CD14-positive monocyte (primary cell): ENCODE measurements at regions not wholly inside any gene's neighbourhood (a gene's known extent, or its start where the extent isn't known, plus 50 kb on each side); places are given as distances from the start of the nearest gene placed in this dataset.

Experiments used
- DNase-seq, 3 donors: peaks; one replicate each; pipeline ENCODE4 v3.0.0-alpha.2; 2011 to 2022
- H2AFZ ChIP-seq: 2 replicates; pipeline ENCODE4 v1.6.0; 2012; ENCODE audit warnings: mild to moderate bottlenecking, low read depth, low read length, inconsistent platforms; ENCODE audit not compliant: insufficient read depth, poor library complexity, severe bottlenecking
- H3K27ac ChIP-seq, 2 donors: 1 replicate in 1 of 2; 2 replicates in 1 of 2; pipeline ENCODE4 v1.5.1; 2012 to 2013; ENCODE audit warnings: low read length in 2 of 2, control low read depth in 1 of 2, inconsistent platforms in 1 of 2, low read depth in 1 of 2, mild to moderate bottlenecking in 1 of 2
- H3K27me3 ChIP-seq, 2 donors: one replicate each; pipeline versions ENCODE4 v1.6.0 to v1.6.1; 2011 to 2013; ENCODE audit warnings: low read length in 2 of 2; ENCODE audit not compliant: control insufficient read depth in 2 of 2, insufficient read depth in 2 of 2
- H3K36me3 ChIP-seq, 2 donors: replicated peaks in 1 of 2; 1 replicate in 1 of 2; 2 replicates in 1 of 2; pipeline versions ENCODE4 v1.5.1 to v1.6.1; 2012 to 2013; ENCODE audit warnings: low read length in 2 of 2, control low read depth in 1 of 2, inconsistent platforms in 1 of 2, mild to moderate bottlenecking in 1 of 2; ENCODE audit not compliant: insufficient read depth in 2 of 2, control insufficient read depth in 1 of 2
- H3K4me1 ChIP-seq, 2 donors: 1 replicate in 1 of 2; 2 replicates in 1 of 2; pipeline versions ENCODE4 v1.5.1 to v1.6.1; 2012 to 2013; ENCODE audit warnings: low read length in 2 of 2, control low read depth in 1 of 2, inconsistent platforms in 1 of 2, mild to moderate bottlenecking in 1 of 2, moderate library complexity in 1 of 2; ENCODE audit not compliant: insufficient read depth in 2 of 2, control insufficient read depth in 1 of 2
- H3K4me2 ChIP-seq: replicated peaks from 2 replicates; pipeline ENCODE3; 2012; ENCODE audit warnings: low read length, moderate library complexity, mild to moderate bottlenecking; ENCODE audit not compliant: poor library complexity, severe bottlenecking; ENCODE audit errors: extremely low read depth
- H3K4me3 ChIP-seq, 3 experiments: fragments of 200-600 bp in 1 of 3; sonication (generic) in 1 of 3; replicated peaks in 1 of 3; 1 replicate in 2 of 3; 2 replicates in 1 of 3; pipeline ENCODE4 v1.5.1; 2011 to 2013; ENCODE audit warnings: low read length in 3 of 3, mild to moderate bottlenecking in 3 of 3, control low read depth in 2 of 3, low read depth in 2 of 3, inconsistent platforms in 1 of 3, moderate library complexity in 1 of 3
- H3K79me2 ChIP-seq: 2 replicates; pipeline ENCODE4 v1.6.0; 2012; ENCODE audit warnings: mild to moderate bottlenecking, control low read depth, inconsistent platforms, low read length, moderate library complexity; ENCODE audit not compliant: insufficient read depth
- H3K9ac ChIP-seq: 2 replicates; pipeline ENCODE4 v1.6.0; 2017; ENCODE audit warnings: low read length, mild to moderate bottlenecking; ENCODE audit not compliant: insufficient read depth, poor library complexity, severe bottlenecking
- H3K9me3 ChIP-seq, 2 donors: replicated peaks in 1 of 2; 1 replicate in 1 of 2; 2 replicates in 1 of 2; pipeline versions ENCODE4 v1.5.1 to v1.6.1; 2012 to 2013; ENCODE audit warnings: low read length in 2 of 2, control low read depth in 1 of 2; ENCODE audit not compliant: control insufficient read depth in 1 of 2, insufficient read depth in 1 of 2
- H4K20me1 ChIP-seq: 2 replicates; pipeline ENCODE4 v1.6.0; 2012; ENCODE audit warnings: mild to moderate bottlenecking, low read length, control low read depth, moderate library complexity; ENCODE audit not compliant: insufficient read depth
- H3K27ac Mint-ChIP-seq, 7 donors: one replicate each; pipeline ENCODE4 v1.8.0; 2020; ENCODE audit warnings: mild to moderate bottlenecking in 7 of 7, mixed read lengths in 7 of 7, moderate library complexity in 6 of 7, inconsistent platforms in 2 of 7
- H3K27me3 Mint-ChIP-seq, 3 donors: one replicate each; pipeline ENCODE4 v1.8.0; 2021 to 2022; ENCODE audit warnings: low read depth in 3 of 3, mild to moderate bottlenecking in 3 of 3, mixed read lengths in 3 of 3, moderate library complexity in 3 of 3, inconsistent platforms in 1 of 3
- H3K36me3 Mint-ChIP-seq, 2 donors: one replicate each; pipeline ENCODE4 v1.8.0; 2020; ENCODE audit warnings: mixed read lengths in 2 of 2, inconsistent platforms in 1 of 2, mild to moderate bottlenecking in 1 of 2
- H3K4me1 Mint-ChIP-seq: one replicate; pipeline ENCODE4 v1.8.0; 2020; ENCODE audit warnings: mild to moderate bottlenecking, mixed read lengths
- H3K4me3 Mint-ChIP-seq, 2 donors: one replicate each; pipeline ENCODE4 v1.8.0; 2020; ENCODE audit warnings: mild to moderate bottlenecking in 2 of 2, mixed read lengths in 2 of 2, moderate library complexity in 1 of 2
- H3K9me3 Mint-ChIP-seq, 7 donors: one replicate each; pipeline ENCODE4 v1.8.0; 2020 to 2022; ENCODE audit warnings: mixed read lengths in 7 of 7, mild to moderate bottlenecking in 6 of 7, moderate library complexity in 6 of 7, inconsistent platforms in 2 of 7
- CTCF ChIP-seq: fragments of 200-600 bp; IDR thresholded peaks from one replicate; pipeline ENCODE4 v1.8.0; 2022; ENCODE audit warnings: antibody characterized with exemption, mild to moderate bottlenecking
- WGBS: methylation state at CpG from one replicate; pipeline ENCODE4 v1.1.5; 2013; ENCODE audit warnings: missing lambda C conversion rate; ENCODE audit not compliant: insufficient coverage; 5-methylcytosine and 5-hydroxymethylcytosine counted together
- intact Hi-C, 2 donors: fragments of 100-400 bp; cut with micrococcal nuclease; formaldehyde crosslinking; loops; one replicate each; pipeline versions ENCODE4 v1.15.0 to v1.15.1; 2023

GRCh38 chr14:30054201-30054600, 126.6 kb upstream of the PRKD1 start:
- Mint-ChIP-seq H3K27ac (no peak overlapping the region), H3K4me3 (no peak overlapping the region), H3K27me3 (peaks cover 0 to 2% (median 0%) of the 10 kb centered on the region in 3 donors), H3K9me3 (peaks cover 0 to 9% (median 3%) of the 10 kb centered on the region in 7 donors), H3K4me1 (no peaks in the 10 kb centered on the region), H3K36me3 (no peaks in the 10 kb centered on the region)
- no peak for TF ChIP-seq CTCF
- Histone ChIP-seq H3K9me3 (peaks cover 0 to 3% of the 10 kb centered on the region in 2 donors), H3K27me3 (no peaks in the 10 kb centered on the region), H3K4me1 (no peaks in the 10 kb centered on the region), H3K79me2 (no peaks in the 10 kb centered on the region), H3K27ac (no peak overlapping the region), H4K20me1 (no peaks in the 10 kb centered on the region), H3K36me3 (no peaks in the 10 kb centered on the region), H3K4me2 (no peak overlapping the region), H3K4me3 (no peak overlapping the region), H2AFZ (no peak overlapping the region), H3K9ac (no peak overlapping the region)
- intact Hi-C loops = no loop called here
- no peak for DNase-seq

- 100% methylated on average over 1 of the region's 1 CpG for WGBS
- no peak overlapping the region for H3K4me3 Mint-ChIP-seq
- no peaks in the 10 kb centered on the region for H3K9me3 ChIP-seq
- no peaks in the 10 kb centered on the region for H3K36me3 Mint-ChIP-seq
- TF ChIP-seq CTCF = no peak
- H2AFZ ChIP-seq = no peak overlapping the region
- no peaks in the 10 kb centered on the region for H3K4me1 ChIP-seq
- no peaks in the 10 kb centered on the region for H3K36me3 ChIP-seq
- H3K27me3 Mint-ChIP-seq = peaks cover 0 to 2% (median 0%) of the 10 kb centered on the region in 3 donors
- H3K4me3 ChIP-seq = no peak overlapping the region
- peaks cover 0 to 3% (median 0%) of the 10 kb centered on the region in 7 donors for H3K9me3 Mint-ChIP-seq
- intact Hi-C loops = no loop called here
- H4K20me1 ChIP-seq = no peaks in the 10 kb centered on the region
- H3K27me3 ChIP-seq = no peaks in the 10 kb centered on the region
- H3K27ac ChIP-seq = no peak overlapping the region
- no peak for DNase-seq
- H3K79me2 ChIP-seq = no peaks in the 10 kb centered on the region
- H3K4me1 Mint-ChIP-seq = no peaks in the 10 kb centered on the region
- H3K27ac Mint-ChIP-seq = no peak overlapping the region
- no peak overlapping the region for H3K4me2 ChIP-seq
- H3K9ac ChIP-seq = no peak overlapping the region
Observed at GRCh38 chr14:30058401-30058800, 130.8 kb upstream of the PRKD1 start.
